DOHH2 (cell line): ENCODE measurements at regions not wholly inside any gene's neighbourhood (a gene's known extent, or its start where the extent isn't known, plus 50 kb on each side); places are given as distances from the start of the nearest gene placed in this dataset.

Source experiments
- H3F3A ChIP-seq: fragments of 200-600 bp; sonication (generic), shearing (Covaris generic); 2 replicates; pipeline ENCODE4 v1.6.0; 2016; ENCODE audit warnings: antibody characterized with exemption, mild to moderate bottlenecking; ENCODE audit not compliant: control insufficient read depth, insufficient read depth
- H3K27ac ChIP-seq: fragments of 200-600 bp; sonication (generic); 2 replicates; pipeline ENCODE4 v1.5.1; 2014; ENCODE audit warnings: low read depth, mild to moderate bottlenecking, low read length, moderate library complexity
- H3K27me3 ChIP-seq: fragments of 200-600 bp; sonication (generic); 2 replicates; pipeline ENCODE4 v1.6.1; 2014; ENCODE audit warnings: mild to moderate bottlenecking, low read length, mixed read lengths; ENCODE audit not compliant: control insufficient read depth
- H3K36me3 ChIP-seq: fragments of 200-600 bp; sonication (generic); 2 replicates; pipeline ENCODE4 v1.6.1; 2014; ENCODE audit warnings: mild to moderate bottlenecking, low read length, moderate library complexity, mixed read lengths; ENCODE audit not compliant: control insufficient read depth
- H3K4me1 ChIP-seq: fragments of 200-600 bp; sonication (generic); 2 replicates; pipeline ENCODE4 v1.6.1; 2014; ENCODE audit warnings: mild to moderate bottlenecking, low read length, mixed read lengths; ENCODE audit not compliant: control insufficient read depth
- H3K4me2 ChIP-seq: fragments of 200-600 bp; sonication (generic); 2 replicates; pipeline ENCODE4 v1.6.0; 2014; ENCODE audit warnings: mild to moderate bottlenecking, low read length, moderate library complexity
- H3K4me3 ChIP-seq: fragments of 200-600 bp; sonication (generic); 2 replicates; pipeline ENCODE4 v1.5.1; 2014; ENCODE audit warnings: mild to moderate bottlenecking, low read length, mixed read lengths
- H3K79me2 ChIP-seq: fragments of 200-600 bp; sonication (generic); 2 replicates; pipeline ENCODE4 v1.6.1; 2014; ENCODE audit warnings: mild to moderate bottlenecking, low read length, mixed read lengths; ENCODE audit not compliant: control insufficient read depth
- H3K9me2 ChIP-seq: fragments of 200-600 bp; sonication (generic); replicated peaks from 2 replicates; pipeline ENCODE4 v1.6.1; 2014; ENCODE audit warnings: mild to moderate bottlenecking, low read length, mixed read lengths; ENCODE audit not compliant: control insufficient read depth
- H3K9me3 ChIP-seq: fragments of 200-600 bp; sonication (generic); 2 replicates; pipeline ENCODE4 v1.6.1; 2014; ENCODE audit warnings: antibody characterized with exemption, low read length, mixed read lengths; ENCODE audit not compliant: control insufficient read depth, insufficient read depth
- H4K20me1 ChIP-seq: fragments of 200-600 bp; sonication (generic); 2 replicates; pipeline ENCODE4 v1.6.0; 2014; ENCODE audit warnings: low read depth, mild to moderate bottlenecking, antibody characterized with exemption, low read length, moderate library complexity; ENCODE audit not compliant: control insufficient read depth, insufficient read depth
- CTCF ChIP-seq: fragments of 200-600 bp; sonication (generic); IDR thresholded peaks from one replicate; pipeline ENCODE4 v1.5.1; 2014; ENCODE audit warnings: antibody characterized with exemption, mild to moderate bottlenecking, low read depth, low read length; ENCODE audit not compliant: poor library complexity, severe bottlenecking
- EZH2phosphoT487 ChIP-seq: fragments of 200-600 bp; sonication (generic); IDR thresholded peaks from 2 replicates; pipeline ENCODE4 v1.6.1; 2017; ENCODE audit warnings: borderline replicate concordance, mild to moderate bottlenecking, antibody characterized with exemption, low read length, moderate library complexity, mixed read lengths

GRCh38 chr1:68293609-68294366, 61.5 kb upstream of the WLS start:
- Histone ChIP-seq H3K4me1 (no peaks in the 10 kb centered on the region), H4K20me1 (no peaks in the 10 kb centered on the region), H3K4me2 (no peak overlapping the region), H3K79me2 (no peaks in the 10 kb centered on the region), H3K36me3 (no peaks in the 10 kb centered on the region), H3K9me3 (no peaks in the 10 kb centered on the region), H3K27ac (no peak overlapping the region), H3K9me2 (no peaks in the 10 kb centered on the region), H3F3A (no peaks in the 10 kb centered on the region), H3K27me3 (no peaks in the 10 kb centered on the region), H3K4me3 (no peak overlapping the region)
- TF ChIP-seq CTCF: no peak
- TF ChIP-seq EZH2phosphoT487: no peak

GRCh38 chr1:68293122-68293521, 60.8 kb upstream of the WLS start:
- no peaks in the 10 kb centered on the region for H3K9me2 ChIP-seq
- no peaks in the 10 kb centered on the region for H3K27me3 ChIP-seq
- no peak overlapping the region for H3K27ac ChIP-seq
- no peaks in the 10 kb centered on the region for H3K9me3 ChIP-seq
- no peaks in the 10 kb centered on the region for H3K4me1 ChIP-seq
- no peak overlapping the region for H3K4me2 ChIP-seq
- no peak for TF ChIP-seq CTCF
- TF ChIP-seq EZH2phosphoT487: no peak
- no peaks in the 10 kb centered on the region for H4K20me1 ChIP-seq
- H3F3A ChIP-seq: no peaks in the 10 kb centered on the region
- H3K4me3 ChIP-seq: no peak overlapping the region
- no peaks in the 10 kb centered on the region for H3K36me3 ChIP-seq
- H3K79me2 ChIP-seq: no peaks in the 10 kb centered on the region

GRCh38 chr1:68291688-68292384, 59.5 kb upstream of the WLS start:
- Histone ChIP-seq H3K9me3 (no peaks in the 10 kb centered on the region), H3K27me3 (no peaks in the 10 kb centered on the region), H3K4me3 (no peak overlapping the region), H3K9me2 (no peaks in the 10 kb centered on the region), H3K36me3 (no peaks in the 10 kb centered on the region), H3K79me2 (no peaks in the 10 kb centered on the region), H3K4me2 (no peak overlapping the region), H3K4me1 (no peaks in the 10 kb centered on the region), H3K27ac (no peak overlapping the region), H4K20me1 (no peaks in the 10 kb centered on the region), H3F3A (no peaks in the 10 kb centered on the region)
- TF ChIP-seq EZH2phosphoT487 (no peak), CTCF (no peak)
